HL-60 (cell line): ENCODE measurements at regions not wholly inside any gene's neighbourhood (a gene's known extent, or its start where the extent isn't known, plus 50 kb on each side); places are given as distances from the start of the nearest gene placed in this dataset.

Experiments
- DNase-seq, 2 experiments: peaks; one replicate each; pipeline ENCODE4 v3.0.0-alpha.2; 2010 to 2020; ENCODE audit warnings: low read depth in 1 of 2, low spot score in 1 of 2
- H3K27ac ChIP-seq: fragments of 250-450 bp; sonication (Bioruptor Pico); replicated peaks from 2 replicates; pipeline ENCODE4 v1.5.1; 2020; ENCODE audit warnings: mild to moderate bottlenecking, moderate library complexity
- H3K27me3 ChIP-seq: fragments of 250-450 bp; sonication (Bioruptor Pico); 2 replicates; pipeline ENCODE4 v1.5.1; 2021; ENCODE audit warnings: mild to moderate bottlenecking, moderate library complexity; ENCODE audit not compliant: insufficient read depth, poor library complexity, severe bottlenecking
- H3K4me3 ChIP-seq: replicated peaks from 2 replicates; pipeline ENCODE4 v1.5.1; 2011; ENCODE audit warnings: mild to moderate bottlenecking, control low read depth, low read length; ENCODE audit not compliant: insufficient read depth
- GABPA ChIP-seq: IDR thresholded peaks from 2 replicates; pipeline ENCODE4 v1.6.1; 2012; ENCODE audit warnings: low read depth
- POLR2AphosphoS5 ChIP-seq: IDR thresholded peaks from 2 replicates; pipeline ENCODE4 v1.6.1; 2012; ENCODE audit warnings: low read depth
- SPI1 ChIP-seq: IDR thresholded peaks from 2 replicates; pipeline ENCODE4 v1.6.1; 2012; ENCODE audit warnings: low read depth, mild to moderate bottlenecking, borderline replicate concordance
- TF ChIP-seq, protein P1 (sequence below): IDR thresholded peaks from 2 replicates; pipeline ENCODE4 v1.6.1; 2012; ENCODE audit warnings: low read depth; ENCODE audit not compliant: insufficient replicate concordance
- TF ChIP-seq, protein P2 (sequence below): IDR thresholded peaks from one replicate; pipeline ENCODE4 v1.5.1; 2011; ENCODE audit warnings: low read length, control low read depth, inconsistent platforms; ENCODE audit not compliant: insufficient read depth

DNA sequence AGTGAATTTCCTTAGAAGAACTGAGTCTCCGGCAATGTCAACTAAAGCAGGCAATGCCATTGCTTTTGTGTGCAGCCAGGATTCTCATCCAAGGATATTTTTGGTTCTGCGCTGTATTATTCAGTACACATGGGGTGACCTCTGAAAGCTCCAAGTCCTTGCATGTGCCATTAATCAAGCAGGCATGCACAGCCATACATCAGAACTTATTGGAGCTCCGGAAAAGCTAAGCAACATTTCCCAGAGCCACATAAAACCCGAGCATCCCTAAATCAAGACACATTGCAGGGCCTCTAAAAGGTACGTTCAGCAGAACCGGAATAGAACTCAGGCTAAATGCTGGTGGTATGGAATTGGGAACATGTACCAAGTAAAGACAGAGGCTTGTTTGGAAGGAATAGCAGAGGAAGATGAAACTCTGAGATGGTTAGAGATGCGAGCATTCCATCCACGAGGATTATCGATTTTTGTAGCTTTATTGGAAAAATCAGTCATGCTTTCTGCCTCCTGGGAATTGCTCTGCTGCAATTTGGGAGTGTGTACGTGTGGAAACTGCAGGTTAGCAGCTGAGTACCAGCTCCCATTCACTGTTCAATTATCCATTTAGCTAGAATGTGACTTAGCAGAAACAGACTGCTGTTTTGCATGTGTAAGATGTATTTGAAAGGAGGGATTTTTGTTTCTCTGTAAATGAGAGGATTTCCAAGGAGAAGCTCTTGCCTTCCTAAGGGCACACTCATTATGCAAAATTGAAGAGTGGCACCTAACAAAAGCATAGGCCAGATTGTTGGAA, 143.7 kb upstream of the WWC1 start:
- no peak for DNase-seq
- H3K27me3 ChIP-seq = no peaks in the 10 kb centered on the region
- no peak overlapping the region for H3K27ac ChIP-seq
- TF ChIP-seq, protein P1, sequence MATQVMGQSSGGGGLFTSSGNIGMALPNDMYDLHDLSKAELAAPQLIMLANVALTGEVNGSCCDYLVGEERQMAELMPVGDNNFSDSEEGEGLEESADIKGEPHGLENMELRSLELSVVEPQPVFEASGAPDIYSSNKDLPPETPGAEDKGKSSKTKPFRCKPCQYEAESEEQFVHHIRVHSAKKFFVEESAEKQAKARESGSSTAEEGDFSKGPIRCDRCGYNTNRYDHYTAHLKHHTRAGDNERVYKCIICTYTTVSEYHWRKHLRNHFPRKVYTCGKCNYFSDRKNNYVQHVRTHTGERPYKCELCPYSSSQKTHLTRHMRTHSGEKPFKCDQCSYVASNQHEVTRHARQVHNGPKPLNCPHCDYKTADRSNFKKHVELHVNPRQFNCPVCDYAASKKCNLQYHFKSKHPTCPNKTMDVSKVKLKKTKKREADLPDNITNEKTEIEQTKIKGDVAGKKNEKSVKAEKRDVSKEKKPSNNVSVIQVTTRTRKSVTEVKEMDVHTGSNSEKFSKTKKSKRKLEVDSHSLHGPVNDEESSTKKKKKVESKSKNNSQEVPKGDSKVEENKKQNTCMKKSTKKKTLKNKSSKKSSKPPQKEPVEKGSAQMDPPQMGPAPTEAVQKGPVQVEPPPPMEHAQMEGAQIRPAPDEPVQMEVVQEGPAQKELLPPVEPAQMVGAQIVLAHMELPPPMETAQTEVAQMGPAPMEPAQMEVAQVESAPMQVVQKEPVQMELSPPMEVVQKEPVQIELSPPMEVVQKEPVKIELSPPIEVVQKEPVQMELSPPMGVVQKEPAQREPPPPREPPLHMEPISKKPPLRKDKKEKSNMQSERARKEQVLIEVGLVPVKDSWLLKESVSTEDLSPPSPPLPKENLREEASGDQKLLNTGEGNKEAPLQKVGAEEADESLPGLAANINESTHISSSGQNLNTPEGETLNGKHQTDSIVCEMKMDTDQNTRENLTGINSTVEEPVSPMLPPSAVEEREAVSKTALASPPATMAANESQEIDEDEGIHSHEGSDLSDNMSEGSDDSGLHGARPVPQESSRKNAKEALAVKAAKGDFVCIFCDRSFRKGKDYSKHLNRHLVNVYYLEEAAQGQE = no peak
- TF ChIP-seq, protein P2, sequence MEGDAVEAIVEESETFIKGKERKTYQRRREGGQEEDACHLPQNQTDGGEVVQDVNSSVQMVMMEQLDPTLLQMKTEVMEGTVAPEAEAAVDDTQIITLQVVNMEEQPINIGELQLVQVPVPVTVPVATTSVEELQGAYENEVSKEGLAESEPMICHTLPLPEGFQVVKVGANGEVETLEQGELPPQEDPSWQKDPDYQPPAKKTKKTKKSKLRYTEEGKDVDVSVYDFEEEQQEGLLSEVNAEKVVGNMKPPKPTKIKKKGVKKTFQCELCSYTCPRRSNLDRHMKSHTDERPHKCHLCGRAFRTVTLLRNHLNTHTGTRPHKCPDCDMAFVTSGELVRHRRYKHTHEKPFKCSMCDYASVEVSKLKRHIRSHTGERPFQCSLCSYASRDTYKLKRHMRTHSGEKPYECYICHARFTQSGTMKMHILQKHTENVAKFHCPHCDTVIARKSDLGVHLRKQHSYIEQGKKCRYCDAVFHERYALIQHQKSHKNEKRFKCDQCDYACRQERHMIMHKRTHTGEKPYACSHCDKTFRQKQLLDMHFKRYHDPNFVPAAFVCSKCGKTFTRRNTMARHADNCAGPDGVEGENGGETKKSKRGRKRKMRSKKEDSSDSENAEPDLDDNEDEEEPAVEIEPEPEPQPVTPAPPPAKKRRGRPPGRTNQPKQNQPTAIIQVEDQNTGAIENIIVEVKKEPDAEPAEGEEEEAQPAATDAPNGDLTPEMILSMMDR = no peak
- TF ChIP-seq POLR2AphosphoS5 (no peak), SPI1 (no peak), GABPA (no peak)
- H3K4me3 ChIP-seq = no peak overlapping the region

DNA sequence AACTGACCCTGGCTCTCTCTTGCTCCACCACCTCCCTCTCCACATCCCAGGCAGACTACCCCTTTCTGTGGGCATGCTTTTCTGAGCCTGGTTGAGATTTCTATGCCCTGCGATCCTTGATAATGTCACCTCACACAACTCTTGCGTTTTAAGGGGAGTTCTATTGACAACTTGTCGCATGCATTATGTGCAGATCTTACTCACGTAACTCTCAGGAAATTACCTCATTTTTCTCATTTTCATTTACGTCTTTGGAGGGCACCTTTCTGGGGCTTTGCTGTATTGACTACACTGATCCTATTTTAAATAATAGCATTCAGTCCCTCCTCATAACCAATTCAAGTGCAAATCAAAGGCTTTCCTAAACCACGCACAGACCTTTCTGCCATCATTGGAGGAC, 140.4 kb upstream of the WWC1 start:
- Histone ChIP-seq H3K27ac (no peak overlapping the region), H3K27me3 (no peaks in the 10 kb centered on the region), H3K4me3 (no peak overlapping the region)
- no peak for DNase-seq
- TF ChIP-seq SPI1 (no peak), GABPA (no peak), POLR2AphosphoS5 (no peak)
- TF ChIP-seq, protein P1 = no peak
- TF ChIP-seq, protein P2 = no peak

DNA sequence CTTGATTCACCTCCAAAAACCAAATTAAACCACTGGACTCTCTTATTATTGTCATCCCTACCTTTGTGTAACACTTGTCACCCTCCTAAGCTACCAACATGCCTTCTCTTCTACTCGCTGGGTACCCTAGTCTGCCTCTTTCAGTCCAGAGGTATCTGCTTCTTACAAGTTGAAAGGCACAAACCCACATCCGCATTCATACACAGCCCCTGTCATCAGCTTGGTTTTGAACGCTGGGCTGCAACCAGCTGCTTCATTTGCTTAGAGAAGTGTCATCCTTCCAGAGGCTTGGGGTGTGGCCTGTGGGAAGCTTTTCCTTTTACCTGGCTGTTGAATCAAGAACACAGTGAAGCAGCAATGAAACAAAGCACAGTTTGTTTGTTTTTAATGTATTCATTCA, 138.8 kb upstream of the WWC1 start:
- no peaks in the 10 kb centered on the region for H3K27me3 ChIP-seq
- TF ChIP-seq POLR2AphosphoS5 = no peak
- TF ChIP-seq, protein P2 = no peak
- TF ChIP-seq, protein P1 = no peak
- TF ChIP-seq GABPA = no peak
- no peak for TF ChIP-seq SPI1
- no peak overlapping the region for H3K27ac ChIP-seq
- no peak overlapping the region for H3K4me3 ChIP-seq
- no peak for DNase-seq
